GM21528 (cell line): ENCODE measurements at regions not wholly inside any gene's neighbourhood (a gene's known extent, or its start where the extent isn't known, plus 50 kb on each side); places are given as distances from the start of the nearest gene placed in this dataset.

Source experiments
- ATAC-seq: cut with Tn5 transposase; IDR thresholded peaks from one replicate; pipeline ENCODE4 v1.9.1; 2021; ENCODE audit warnings: mild to moderate bottlenecking, moderate library complexity; ENCODE audit not compliant: unreplicated experiment, low FRiP score

DNA sequence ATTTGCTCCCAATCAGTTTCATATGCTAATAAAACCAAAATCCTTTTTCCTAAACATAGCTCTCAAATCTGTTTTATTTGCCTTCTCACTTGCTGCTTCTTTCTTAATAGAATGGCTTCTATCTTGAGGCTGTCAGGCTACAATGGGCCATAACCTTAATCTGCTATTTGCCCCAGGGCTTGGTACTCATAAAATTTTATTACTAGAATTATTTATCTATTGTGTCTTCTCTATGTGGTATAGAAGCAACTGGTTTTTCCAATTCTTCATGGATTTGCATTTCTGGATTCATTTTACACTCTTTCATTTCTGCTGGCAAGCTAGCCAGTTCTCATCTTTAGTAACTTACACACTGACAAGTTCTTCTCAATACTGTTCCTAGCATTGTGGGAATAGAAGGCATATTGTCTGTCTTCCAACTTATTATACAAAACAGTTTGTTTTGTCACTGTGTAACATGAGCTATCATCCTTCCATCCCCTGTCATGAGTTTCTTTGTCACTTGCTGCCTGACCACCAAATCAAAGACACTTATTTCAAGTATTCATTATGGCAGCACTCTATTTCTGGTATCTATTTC lies 96.6 kb upstream of the KCNIP4 start:
- no peak for ATAC-seq

DNA sequence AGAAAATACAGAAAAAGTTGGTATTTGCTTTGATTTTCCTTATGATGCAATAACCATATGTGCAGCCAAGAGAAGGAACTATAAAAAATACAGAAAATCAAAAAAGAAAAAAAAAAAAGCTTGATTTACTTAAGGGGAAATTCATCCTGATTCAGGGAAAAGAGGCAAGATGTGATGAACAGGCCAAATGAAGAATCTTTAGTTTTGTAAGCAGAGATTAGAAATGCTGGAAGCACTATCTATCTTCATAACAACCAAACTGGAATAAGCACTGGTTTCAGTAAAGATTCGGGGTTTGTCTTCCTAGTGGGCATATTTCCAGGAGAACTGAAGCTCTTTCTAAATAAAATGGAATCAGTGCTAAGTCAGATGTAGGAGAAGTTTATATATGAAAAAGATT lies 82.9 kb upstream of the KCNIP4 start:
- ATAC-seq: no peak

DNA sequence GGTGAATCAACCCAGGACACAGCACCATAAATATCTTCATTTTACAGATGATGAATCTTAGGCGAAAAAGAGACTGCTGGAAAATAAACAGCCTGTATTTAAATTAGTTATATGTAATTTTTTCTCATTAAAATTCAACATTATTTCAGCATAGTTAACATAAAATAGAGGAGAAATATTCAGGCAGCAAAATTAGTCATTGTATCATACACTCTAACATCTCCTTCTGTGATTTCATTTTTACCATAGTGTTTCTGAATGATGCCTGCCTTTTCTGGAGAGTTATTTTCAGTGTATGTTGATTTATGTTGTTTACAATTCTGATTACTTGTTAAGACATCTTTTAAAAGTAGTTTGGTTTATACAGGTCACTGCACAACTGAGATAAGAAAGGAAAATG lies 82.3 kb upstream of the KCNIP4 start:
- no peak for ATAC-seq

DNA sequence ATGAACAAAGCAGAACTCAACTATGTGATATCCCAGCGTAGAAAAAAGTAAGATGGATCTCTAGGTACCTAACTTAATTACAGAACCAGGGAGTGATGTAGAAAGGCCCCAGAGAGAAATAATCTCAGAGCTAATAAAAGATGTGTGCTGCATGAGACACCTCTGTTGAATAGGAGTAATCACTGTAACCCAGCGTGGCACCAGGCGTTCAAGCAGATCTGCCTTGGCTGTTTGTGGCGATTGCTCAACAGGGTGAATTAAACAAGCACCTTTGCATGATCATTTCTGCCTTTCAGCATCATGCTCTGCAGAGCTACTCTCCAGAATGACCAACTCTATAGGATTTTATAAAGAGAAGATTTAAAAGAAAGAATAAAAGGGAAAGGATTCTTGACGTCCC lies 81.7 kb upstream of the KCNIP4 start:
- no peak for ATAC-seq

DNA sequence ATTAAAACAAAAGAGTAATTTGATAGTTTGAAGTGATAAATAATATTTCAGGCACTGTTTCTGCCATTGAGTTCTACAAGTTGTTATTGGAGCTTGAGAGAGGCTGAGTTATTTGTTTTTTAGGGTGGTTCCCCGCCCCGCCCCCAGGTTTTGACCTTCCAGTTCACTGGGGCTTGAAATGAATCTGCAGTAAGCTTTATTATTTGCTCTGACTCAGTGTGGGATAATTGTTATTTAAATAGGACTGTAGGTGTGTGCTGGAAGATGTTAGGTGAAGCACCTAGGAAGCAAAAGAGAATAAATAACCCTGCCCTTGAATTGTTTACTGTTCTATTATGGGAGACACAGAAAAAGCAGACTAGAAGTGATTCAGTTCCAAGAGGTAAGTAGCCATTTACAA lies 81.2 kb upstream of the KCNIP4 start:
- ATAC-seq: no peak

DNA sequence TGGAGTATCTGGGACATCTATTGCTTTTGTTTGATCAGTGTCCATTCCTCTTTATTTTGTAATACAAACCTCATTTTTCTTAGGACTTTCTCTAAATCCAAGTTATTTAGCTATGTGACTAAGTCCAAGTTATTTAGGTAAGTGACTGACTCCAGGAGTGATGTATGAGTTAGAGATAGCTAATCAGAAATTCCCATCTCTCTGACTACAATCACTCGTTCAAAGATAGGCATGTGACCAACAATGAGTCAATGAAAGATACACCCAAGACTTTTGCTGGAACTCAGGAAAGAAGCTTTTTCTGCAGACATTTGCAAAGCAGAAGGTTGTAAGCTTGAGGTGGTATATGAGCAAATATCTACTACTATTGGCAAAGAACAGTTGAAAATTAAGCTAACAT lies 72.5 kb upstream of the KCNIP4 start:
- ATAC-seq: no peak

DNA sequence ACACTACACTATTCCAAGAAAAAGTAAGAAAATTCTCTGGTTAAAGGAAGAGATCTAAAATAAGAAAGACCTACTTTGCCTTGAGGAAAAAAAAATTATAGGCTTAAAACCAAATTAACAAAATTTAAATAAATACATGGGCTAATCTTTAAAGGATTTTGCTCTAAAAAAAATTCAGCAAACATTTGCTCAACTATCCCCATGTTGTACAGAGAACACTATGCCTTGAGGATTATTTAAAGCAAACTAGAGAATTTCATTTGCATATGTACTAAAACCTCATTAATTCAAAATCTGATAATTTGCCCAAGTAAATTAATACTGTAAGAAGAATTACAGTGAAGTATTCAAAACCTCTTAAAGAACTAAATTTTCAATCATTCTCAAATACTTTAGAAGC lies 71.6 kb upstream of the KCNIP4 start:
- ATAC-seq: no peak

DNA sequence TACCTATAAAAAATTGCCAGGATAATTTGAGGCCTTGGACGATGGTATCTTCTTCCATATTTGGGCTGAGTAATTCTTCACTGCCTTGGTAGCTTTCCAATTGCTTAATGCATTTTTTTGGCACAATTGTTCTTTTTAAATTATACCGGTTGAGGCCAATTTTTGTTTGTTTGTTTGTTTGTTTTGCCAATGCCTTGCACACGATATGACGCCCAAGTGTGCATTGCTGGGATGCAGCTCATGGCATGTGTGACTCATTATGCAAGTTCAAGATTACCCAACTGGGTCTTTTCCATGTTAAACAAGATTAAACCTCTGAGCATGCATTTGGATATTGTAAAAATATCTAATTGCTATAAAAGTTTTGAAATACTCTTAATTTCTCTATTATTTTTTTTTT lies 71.1 kb upstream of the KCNIP4 start:
- ATAC-seq: no peak

DNA sequence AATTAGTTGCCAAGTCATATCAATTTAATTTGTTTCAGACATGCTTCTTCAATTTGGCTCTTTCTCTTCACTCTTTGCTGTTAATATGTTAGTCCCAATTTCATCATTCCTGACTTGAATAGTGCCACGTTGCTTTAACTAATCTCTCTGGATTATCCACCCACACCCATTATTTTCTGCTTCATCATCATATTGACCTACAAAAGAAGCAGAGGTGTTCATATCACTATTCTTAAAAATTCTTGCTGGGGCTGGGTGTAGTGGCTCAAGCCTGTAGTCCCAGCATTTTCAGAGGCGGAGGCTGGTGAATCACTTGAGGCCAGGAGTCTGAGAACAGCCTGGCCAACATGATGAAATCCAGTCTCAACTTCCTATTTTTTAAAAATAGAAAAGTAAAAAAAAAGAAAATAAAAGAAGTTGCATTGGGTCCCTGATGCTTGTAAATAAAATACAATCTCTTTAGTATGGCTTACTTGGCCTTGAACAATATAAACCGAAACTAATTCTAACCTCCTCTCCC lies 65.7 kb upstream of the KCNIP4 start:
- no peak for ATAC-seq

DNA sequence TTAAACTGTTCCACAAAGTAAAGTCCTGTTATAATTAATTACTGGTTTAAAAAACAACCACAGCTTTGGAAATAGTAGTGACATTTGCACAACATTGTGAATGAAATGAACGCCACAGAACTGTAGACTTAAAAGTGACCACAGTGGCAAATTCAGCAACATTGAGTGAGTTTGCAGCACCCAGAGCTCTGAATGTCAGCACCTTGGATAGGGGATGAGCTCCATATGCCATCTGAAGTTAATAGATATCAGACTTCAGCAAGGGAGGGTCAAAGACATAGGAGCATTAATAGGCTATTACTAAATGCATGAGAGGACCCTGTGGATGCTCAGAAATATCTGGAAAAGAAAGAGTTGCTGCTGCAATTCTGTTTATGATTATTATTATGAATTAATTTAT lies 55.3 kb upstream of the KCNIP4 start:
- no peak for ATAC-seq
